Choroid plexus epithelial cell (primary cell): ENCODE measurements at regions not wholly inside any gene's neighbourhood (a gene's known extent, or its start where the extent isn't known, plus 50 kb on each side); places are given as distances from the start of the nearest gene placed in this dataset.

Experiments used
- DNase-seq: peaks from one replicate; pipeline ENCODE4 v3.0.0-alpha.2; 2010; ENCODE audit warnings: low read depth
- H3K4me3 ChIP-seq: 2 replicates; pipeline ENCODE4 v1.5.1; 2011; ENCODE audit warnings: low read depth, mild to moderate bottlenecking, control low read depth, low read length, moderate library complexity
- CTCF ChIP-seq: conservative IDR thresholded peaks from 2 replicates; pipeline ENCODE4 v1.5.1; 2011; ENCODE audit warnings: low read depth, mild to moderate bottlenecking, control low read depth, inconsistent platforms, low read length, moderate library complexity

GRCh38 chr5:93151121-93151520 is 429.9 kb downstream of the NR2F1-AS1 start:
- no peak for TF ChIP-seq CTCF
- DNase-seq = peak; percentile 66
- no peak overlapping the region for H3K4me3 ChIP-seq

GRCh38 chr5:93150311-93151012 is 430.6 kb downstream of the NR2F1-AS1 start:
- DNase-seq = no peak
- no peak overlapping the region for H3K4me3 ChIP-seq
- TF ChIP-seq CTCF = no peak

GRCh38 chr5:93145767-93146166 is 435.3 kb downstream of the NR2F1-AS1 start:
- no peak for TF ChIP-seq CTCF
- peak; percentile 38 for DNase-seq
- H3K4me3 ChIP-seq = no peak overlapping the region

DNA sequence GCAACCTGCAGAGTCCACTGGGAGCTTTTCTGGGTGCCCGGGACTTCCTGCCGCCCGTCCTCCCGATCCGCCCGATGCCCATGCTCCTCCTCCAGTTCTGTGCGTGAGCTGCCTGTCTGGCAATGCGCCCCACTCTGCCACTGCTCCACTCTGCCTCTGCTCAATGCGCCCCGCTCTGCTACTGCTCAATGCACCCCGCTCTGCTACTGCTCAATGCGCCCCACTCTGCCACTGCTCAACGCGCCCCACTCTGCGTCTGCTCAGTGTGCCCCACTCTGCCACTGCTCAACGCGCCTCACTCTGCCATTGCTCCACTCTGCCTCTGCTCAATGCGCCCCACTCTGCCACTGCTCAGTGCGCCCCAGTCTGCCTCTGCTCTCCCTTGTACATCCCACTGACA is 436.0 kb downstream of the NR2F1-AS1 start:
- no peak overlapping the region for H3K4me3 ChIP-seq
- DNase-seq = no peak
- no peak for TF ChIP-seq CTCF

DNA sequence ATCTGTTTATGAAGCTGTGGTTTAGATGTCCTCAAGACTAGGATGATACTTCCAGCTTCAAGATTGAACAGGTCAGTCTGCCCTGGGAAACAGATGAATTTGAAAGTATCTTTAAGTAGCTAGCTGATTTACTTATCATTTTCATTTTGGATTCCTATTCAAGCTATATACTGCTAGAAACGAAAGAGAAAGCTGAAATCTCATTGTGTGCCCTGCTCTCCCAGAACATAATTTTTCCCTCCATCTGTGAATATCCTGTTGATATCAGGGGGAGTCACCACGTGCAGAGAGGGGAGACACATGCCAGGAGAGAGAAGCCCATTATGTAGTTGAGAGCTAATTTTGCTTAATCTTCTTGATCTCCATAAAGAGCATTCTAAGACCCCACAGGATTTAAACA is 439.1 kb downstream of the NR2F1-AS1 start:
- no peak overlapping the region for H3K4me3 ChIP-seq

DNA sequence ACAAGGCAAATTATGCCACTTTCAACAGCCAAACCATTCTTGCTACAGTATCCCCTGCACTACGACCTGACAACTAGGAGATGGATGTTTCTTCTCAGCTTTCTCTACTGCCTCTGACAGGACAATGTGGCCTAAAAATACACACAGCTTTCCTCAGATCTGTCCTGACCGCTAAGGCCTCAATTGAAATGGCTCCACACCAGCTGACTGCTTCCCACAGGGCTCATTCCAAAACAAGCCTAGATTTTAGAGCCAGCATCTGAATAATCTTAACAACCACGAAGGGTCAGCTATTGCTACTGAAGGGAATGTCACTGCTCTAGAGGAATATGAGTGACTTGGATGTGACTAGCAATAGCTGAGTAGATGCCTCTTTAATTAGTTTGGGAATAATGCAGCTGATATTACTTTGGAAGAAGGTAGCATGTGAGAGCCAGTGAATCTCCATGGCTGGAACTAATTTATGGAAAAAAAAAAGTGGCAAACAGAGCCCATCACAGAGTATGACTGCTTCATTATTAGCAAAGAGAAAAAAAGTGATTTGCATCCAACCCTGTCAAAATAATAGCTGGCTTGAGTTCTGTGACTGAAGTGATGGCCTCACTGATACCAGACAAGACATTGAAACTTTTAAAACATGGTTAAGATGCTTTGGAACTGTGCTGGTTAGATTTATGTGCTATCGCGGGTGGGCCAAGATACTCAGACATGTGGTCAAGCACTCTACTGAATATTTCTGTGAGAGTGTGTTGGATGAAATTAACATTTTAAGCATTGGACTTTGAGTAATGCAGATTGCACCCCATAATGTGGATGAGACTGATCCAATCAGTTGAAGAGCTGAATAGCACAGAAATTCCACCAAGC is 450.2 kb downstream of the NR2F1-AS1 start:
- H3K4me3 ChIP-seq = no peak overlapping the region
- DNase-seq = peak; percentile 27
- no peak for TF ChIP-seq CTCF

More for the DNA sequence above, 439.1 kb downstream of the NR2F1-AS1 start:
- no peak for TF ChIP-seq CTCF
- peak; percentile 30 for DNase-seq
